Mammary epithelial cell (primary cell): ENCODE measurements at regions not wholly inside any gene's neighbourhood (a gene's known extent, or its start where the extent isn't known, plus 50 kb on each side); places are given as distances from the start of the nearest gene placed in this dataset.

ENCODE experiments used
- EZH2 ChIP-seq: IDR thresholded peaks from 2 replicates; pipeline ENCODE4 v1.6.1; 2012; ENCODE audit warnings: low read length, inconsistent platforms, borderline replicate concordance
- TF ChIP-seq, protein P1 (sequence below), 2 donors: IDR thresholded peaks in 1 of 2; conservative IDR thresholded peaks in 1 of 2; 2 replicates each; pipeline ENCODE4 v1.5.1; 2011 to 2012; ENCODE audit warnings: inconsistent platforms in 2 of 2, low read length in 2 of 2, mild to moderate bottlenecking in 2 of 2, control low read depth in 1 of 2, low read depth in 1 of 2; ENCODE audit not compliant: insufficient read depth in 1 of 2; ENCODE audit errors: extremely low read depth in 1 of 2

- TF ChIP-seq, protein P1, sequence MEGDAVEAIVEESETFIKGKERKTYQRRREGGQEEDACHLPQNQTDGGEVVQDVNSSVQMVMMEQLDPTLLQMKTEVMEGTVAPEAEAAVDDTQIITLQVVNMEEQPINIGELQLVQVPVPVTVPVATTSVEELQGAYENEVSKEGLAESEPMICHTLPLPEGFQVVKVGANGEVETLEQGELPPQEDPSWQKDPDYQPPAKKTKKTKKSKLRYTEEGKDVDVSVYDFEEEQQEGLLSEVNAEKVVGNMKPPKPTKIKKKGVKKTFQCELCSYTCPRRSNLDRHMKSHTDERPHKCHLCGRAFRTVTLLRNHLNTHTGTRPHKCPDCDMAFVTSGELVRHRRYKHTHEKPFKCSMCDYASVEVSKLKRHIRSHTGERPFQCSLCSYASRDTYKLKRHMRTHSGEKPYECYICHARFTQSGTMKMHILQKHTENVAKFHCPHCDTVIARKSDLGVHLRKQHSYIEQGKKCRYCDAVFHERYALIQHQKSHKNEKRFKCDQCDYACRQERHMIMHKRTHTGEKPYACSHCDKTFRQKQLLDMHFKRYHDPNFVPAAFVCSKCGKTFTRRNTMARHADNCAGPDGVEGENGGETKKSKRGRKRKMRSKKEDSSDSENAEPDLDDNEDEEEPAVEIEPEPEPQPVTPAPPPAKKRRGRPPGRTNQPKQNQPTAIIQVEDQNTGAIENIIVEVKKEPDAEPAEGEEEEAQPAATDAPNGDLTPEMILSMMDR (conservative IDR thresholded peaks at IDR 0.05 in 1 of 2, IDR thresholded peaks at IDR 0.05 in 1 of 2; ENCODE audit: extremely low read depth in 1 of 2, insufficient read depth in 1 of 2, low read depth in 1 of 2, low read length in 2 of 2), result no peak
- TF ChIP-seq EZH2, result no peak
Observed at GRCh38 chr12:14164266-14164665, 182.9 kb upstream of the GRIN2B start.
